SU-DHL-6 (cell line): ENCODE measurements at regions not wholly inside any gene's neighbourhood (a gene's known extent, or its start where the extent isn't known, plus 50 kb on each side); places are given as distances from the start of the nearest gene placed in this dataset.

Experiments
- H2AFZ ChIP-seq: fragments of 200-600 bp; sonication (generic); 2 replicates; pipeline ENCODE4 v1.6.1; 2014; ENCODE audit warnings: low read depth, mild to moderate bottlenecking, moderate library complexity, mixed read lengths, antibody characterized with exemption, low read length; ENCODE audit not compliant: severe bottlenecking
- H3F3A ChIP-seq: fragments of 200-600 bp; shearing (Covaris generic); 2 replicates; pipeline ENCODE4 v1.6.0; 2016; ENCODE audit warnings: antibody characterized with exemption, mild to moderate bottlenecking; ENCODE audit not compliant: insufficient read depth
- H3K27ac ChIP-seq: fragments of 200-600 bp; sonication (generic); 2 replicates; pipeline ENCODE4 v1.5.1; 2016; ENCODE audit warnings: low read depth, mild to moderate bottlenecking, low read length, moderate library complexity, mixed read lengths
- H3K27me3 ChIP-seq: fragments of 200-600 bp; sonication (generic), shearing (Covaris generic); 2 replicates; pipeline ENCODE4 v1.6.0; 2014; ENCODE audit warnings: mild to moderate bottlenecking, low read length
- H3K36me3 ChIP-seq: fragments of 200-600 bp; sonication (generic); 2 replicates; pipeline ENCODE4 v1.6.1; 2014; ENCODE audit warnings: mild to moderate bottlenecking, low read length, mixed read lengths
- H3K4me2 ChIP-seq: fragments of 300-600, 200-600 bp; shearing (Covaris generic), sonication (generic); 2 replicates; pipeline ENCODE4 v1.6.0; 2014; ENCODE audit warnings: low read length, low read depth, mild to moderate bottlenecking; ENCODE audit not compliant: poor library complexity, severe bottlenecking
- H3K4me3 ChIP-seq: fragments of 200-600 bp; sonication (generic); 2 replicates; pipeline ENCODE4 v1.5.1; 2014; ENCODE audit warnings: antibody characterized with exemption, low read length, mild to moderate bottlenecking, mixed read lengths; ENCODE audit not compliant: insufficient read depth, poor library complexity, severe bottlenecking
- H3K79me2 ChIP-seq: fragments of 200-600 bp; sonication (generic); 2 replicates; pipeline ENCODE4 v1.6.1; 2014; ENCODE audit warnings: mild to moderate bottlenecking, low read length, moderate library complexity; ENCODE audit not compliant: insufficient read depth
- H3K9ac ChIP-seq: fragments of 200-600 bp; sonication (generic); 2 replicates; pipeline ENCODE4 v1.7.0; 2014; ENCODE audit warnings: mild to moderate bottlenecking, low read length
- H3K9me2 ChIP-seq: fragments of 200-600 bp; sonication (generic); replicated peaks from 2 replicates; pipeline ENCODE4 v1.6.1; 2014; ENCODE audit warnings: low read length; ENCODE audit not compliant: insufficient read depth
- H3K9me3 ChIP-seq: fragments of 200-600 bp; sonication (generic); 2 replicates; pipeline ENCODE4 v1.6.1; 2014; ENCODE audit warnings: low read length, mixed read lengths; ENCODE audit not compliant: insufficient read depth
- H4K20me1 ChIP-seq: fragments of 200-600 bp; sonication (generic); 2 replicates; pipeline ENCODE4 v1.6.1; 2014; ENCODE audit warnings: low read depth, mild to moderate bottlenecking, antibody characterized with exemption, low read length, moderate library complexity, mixed read lengths
- EZH2phosphoT487 ChIP-seq: fragments of 200-600 bp; sonication (generic), shearing (Covaris generic); conservative IDR thresholded peaks from 2 replicates; pipeline ENCODE4 v1.6.1; 2018; ENCODE audit warnings: mild to moderate bottlenecking, antibody characterized with exemption, low read length, moderate library complexity, mixed read lengths
- TF ChIP-seq, protein P1 (sequence below): fragments of 200-600 bp; sonication (generic); IDR thresholded peaks from one replicate; pipeline ENCODE4 v1.5.1; 2017; ENCODE audit warnings: antibody characterized with exemption, mild to moderate bottlenecking, low read length, moderate library complexity; ENCODE audit not compliant: insufficient read depth, poor library complexity, severe bottlenecking

DNA sequence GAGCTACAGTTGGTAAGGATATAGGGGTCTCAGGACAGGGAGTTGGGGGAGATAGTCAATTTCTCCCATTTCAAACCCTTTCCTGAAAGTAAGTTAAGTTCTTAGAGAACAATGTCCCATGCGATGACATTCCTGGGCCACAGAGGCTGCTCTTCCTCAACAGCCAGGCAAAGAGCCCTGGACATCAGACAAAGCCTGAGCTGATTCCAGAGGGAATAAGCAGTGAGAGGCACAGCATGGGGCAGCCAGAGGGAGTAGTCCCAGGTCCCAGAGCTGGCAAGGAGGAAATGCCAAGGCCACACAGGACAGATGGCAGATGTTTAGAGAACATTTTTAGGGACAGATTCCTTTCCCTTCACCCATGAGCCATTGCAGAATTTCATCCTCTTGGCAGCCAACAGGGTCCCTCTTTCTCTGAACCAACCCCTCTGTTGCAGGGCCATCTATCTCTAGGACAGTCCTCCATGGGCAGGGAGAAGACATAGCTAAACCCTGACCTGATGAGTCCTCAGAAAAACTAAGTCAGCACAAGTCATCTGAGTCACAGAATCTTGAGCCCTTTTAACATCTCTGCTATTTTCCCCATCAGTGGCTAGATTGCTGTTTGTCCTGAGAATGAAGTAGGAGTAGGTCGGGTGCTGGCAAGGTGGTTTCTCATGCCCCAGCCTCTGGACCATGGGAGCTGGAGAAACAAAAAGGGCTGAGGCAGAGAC lies 60.3 kb upstream of the CALM2 start:
- 0 out of 2 replicates have a peak, but pooled peaks cover 3% of the 10 kb centered on the region for H3K27me3 ChIP-seq
- no peaks in the 10 kb centered on the region for H3F3A ChIP-seq
- H3K27ac ChIP-seq = no peak overlapping the region
- TF ChIP-seq EZH2phosphoT487 = no peak
- TF ChIP-seq, protein P1, sequence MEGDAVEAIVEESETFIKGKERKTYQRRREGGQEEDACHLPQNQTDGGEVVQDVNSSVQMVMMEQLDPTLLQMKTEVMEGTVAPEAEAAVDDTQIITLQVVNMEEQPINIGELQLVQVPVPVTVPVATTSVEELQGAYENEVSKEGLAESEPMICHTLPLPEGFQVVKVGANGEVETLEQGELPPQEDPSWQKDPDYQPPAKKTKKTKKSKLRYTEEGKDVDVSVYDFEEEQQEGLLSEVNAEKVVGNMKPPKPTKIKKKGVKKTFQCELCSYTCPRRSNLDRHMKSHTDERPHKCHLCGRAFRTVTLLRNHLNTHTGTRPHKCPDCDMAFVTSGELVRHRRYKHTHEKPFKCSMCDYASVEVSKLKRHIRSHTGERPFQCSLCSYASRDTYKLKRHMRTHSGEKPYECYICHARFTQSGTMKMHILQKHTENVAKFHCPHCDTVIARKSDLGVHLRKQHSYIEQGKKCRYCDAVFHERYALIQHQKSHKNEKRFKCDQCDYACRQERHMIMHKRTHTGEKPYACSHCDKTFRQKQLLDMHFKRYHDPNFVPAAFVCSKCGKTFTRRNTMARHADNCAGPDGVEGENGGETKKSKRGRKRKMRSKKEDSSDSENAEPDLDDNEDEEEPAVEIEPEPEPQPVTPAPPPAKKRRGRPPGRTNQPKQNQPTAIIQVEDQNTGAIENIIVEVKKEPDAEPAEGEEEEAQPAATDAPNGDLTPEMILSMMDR = no peak
- H2AFZ ChIP-seq = no peak overlapping the region
- no peak overlapping the region for H3K4me3 ChIP-seq
- H3K9me3 ChIP-seq = no peaks in the 10 kb centered on the region
- H3K4me2 ChIP-seq = no peak overlapping the region
- H4K20me1 ChIP-seq = no peaks in the 10 kb centered on the region
- no peaks in the 10 kb centered on the region for H3K9me2 ChIP-seq
- no peak overlapping the region for H3K9ac ChIP-seq
- H3K79me2 ChIP-seq = no peaks in the 10 kb centered on the region
- H3K36me3 ChIP-seq = no peaks in the 10 kb centered on the region

DNA sequence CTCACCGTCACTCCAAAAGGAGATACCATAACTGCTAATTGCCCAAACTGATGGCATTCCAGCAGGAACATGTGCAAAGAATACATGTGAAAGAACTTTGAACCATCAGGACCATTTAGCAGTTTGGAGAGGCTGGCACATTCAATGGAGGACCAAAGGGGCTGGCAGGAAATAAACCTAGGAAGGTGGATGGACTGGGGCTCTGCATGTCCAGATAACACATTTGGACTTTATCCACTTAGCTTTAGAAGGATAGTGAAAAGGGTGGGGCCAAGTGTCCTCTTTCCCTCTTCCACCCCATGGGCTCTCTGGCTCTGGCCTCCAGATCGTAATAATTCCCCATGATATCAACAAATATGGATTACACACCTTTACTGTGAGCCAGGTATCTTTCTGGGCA lies 58.8 kb upstream of the CALM2 start:
- no peak overlapping the region for H3K4me2 ChIP-seq
- no peaks in the 10 kb centered on the region for H4K20me1 ChIP-seq
- H3K36me3 ChIP-seq = no peaks in the 10 kb centered on the region
- H3K27me3 ChIP-seq = 0 out of 2 replicates have a peak, but pooled peaks cover 3% of the 10 kb centered on the region
- no peaks in the 10 kb centered on the region for H3F3A ChIP-seq
- H3K9me2 ChIP-seq = no peaks in the 10 kb centered on the region
- H3K9me3 ChIP-seq = no peaks in the 10 kb centered on the region
- no peaks in the 10 kb centered on the region for H3K79me2 ChIP-seq
- no peak overlapping the region for H3K9ac ChIP-seq
- no peak overlapping the region for H3K4me3 ChIP-seq
- TF ChIP-seq, protein P1 = no peak
- no peak for TF ChIP-seq EZH2phosphoT487
- H3K27ac ChIP-seq = no peak overlapping the region
- no peak overlapping the region for H2AFZ ChIP-seq

DNA sequence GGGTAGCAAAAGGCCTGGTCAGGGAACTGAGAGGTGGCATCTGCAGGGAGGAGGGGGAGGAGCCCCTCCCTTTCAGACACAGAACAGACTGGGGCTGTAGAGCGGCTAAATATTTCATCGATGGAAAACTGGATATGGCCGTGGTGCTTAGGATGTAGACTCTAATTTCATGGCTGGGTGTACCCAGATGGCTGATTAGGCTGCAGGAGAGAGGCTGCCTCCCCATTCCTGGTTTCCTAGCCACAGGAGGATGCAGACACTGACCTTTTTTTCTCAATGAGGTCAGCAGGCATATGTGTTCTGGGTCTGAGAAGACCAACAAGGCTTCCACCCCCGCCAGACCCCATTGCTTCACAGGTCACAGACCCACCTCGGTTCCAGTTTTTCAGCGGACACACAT lies 58.1 kb upstream of the CALM2 start:
- no peaks in the 10 kb centered on the region for H4K20me1 ChIP-seq
- no peaks in the 10 kb centered on the region for H3K27me3 ChIP-seq
- H3K9me2 ChIP-seq = no peaks in the 10 kb centered on the region
- no peak overlapping the region for H3K27ac ChIP-seq
- H3K36me3 ChIP-seq = no peaks in the 10 kb centered on the region
- no peak overlapping the region for H2AFZ ChIP-seq
- no peak overlapping the region for H3K4me3 ChIP-seq
- TF ChIP-seq, protein P1 = no peak
- no peak for TF ChIP-seq EZH2phosphoT487
- H3K9ac ChIP-seq = no peak overlapping the region
- H3K9me3 ChIP-seq = no peaks in the 10 kb centered on the region
- no peak overlapping the region for H3K4me2 ChIP-seq
- H3K79me2 ChIP-seq = no peaks in the 10 kb centered on the region
- H3F3A ChIP-seq = no peaks in the 10 kb centered on the region
